Psoas muscle (tissue), 7 donors: ENCODE measurements at regions not wholly inside any gene's neighbourhood (a gene's known extent, or its start where the extent isn't known, plus 50 kb on each side); places are given as distances from the start of the nearest gene placed in this dataset.

Experiments
- ATAC-seq, 4 donors: fragments of 200-7000 bp; cut with Tn5 transposase; one replicate each; pipeline ENCODE4 v1.9.1; 2020; ENCODE audit warnings: moderate library complexity in 3 of 4, mild to moderate bottlenecking in 2 of 4
- DNase-seq, 2 donors: peaks; one replicate each; pipeline ENCODE4 v3.0.0-alpha.2; 2020
- H3K27ac ChIP-seq: fragments of 200-600 bp; one replicate; pipeline ENCODE4 v1.8.0; 2022
- H3K27me3 ChIP-seq, 3 donors: fragments of 200-600 bp in 1 of 3; one replicate each; pipeline versions ENCODE4 v1.6.1 to v1.8.0; 2013 to 2022; ENCODE audit warnings: low read length in 2 of 3, mild to moderate bottlenecking in 2 of 3, moderate library complexity in 1 of 3; ENCODE audit not compliant: insufficient read depth in 3 of 3
- H3K36me3 ChIP-seq, 2 donors: fragments of 200-600 bp in 1 of 2; one replicate each; pipeline versions ENCODE4 v1.6.1 to v1.8.0; 2013 to 2022; ENCODE audit warnings: low read depth in 1 of 2, mild to moderate bottlenecking in 1 of 2, moderate library complexity in 1 of 2; ENCODE audit not compliant: insufficient read depth in 1 of 2
- H3K4me1 ChIP-seq: fragments of 200-600 bp; one replicate; pipeline ENCODE4 v1.8.0; 2022
- H3K4me3 ChIP-seq: fragments of 200-600 bp; one replicate; pipeline ENCODE4 v1.8.0; 2022; ENCODE audit warnings: mild to moderate bottlenecking
- H3K9me3 ChIP-seq: fragments of 200-600 bp; one replicate; pipeline ENCODE4 v1.8.0; 2022
- CTCF ChIP-seq: fragments of 200-600 bp; IDR thresholded peaks from one replicate; pipeline ENCODE4 v1.8.0; 2022; ENCODE audit warnings: antibody characterized with exemption
- WGBS, 3 donors: extraction: QIAGEN DNeasy Blood & Tissue Kit; methylation state at CpG; one replicate each; pipeline versions ENCODE4 v1.1.6 to v1.1.7; 2013; 5-methylcytosine and 5-hydroxymethylcytosine counted together
- intact Hi-C, 2 donors: fragments of 100-400 bp; cut with DNase I; formaldehyde crosslinking; loops; one replicate each; pipeline versions ENCODE4 v1.11.0 to v1.14.2; 2022
- donor health status: healthy with polysubstance abuse.
- donor health status: DM: no; HTN: no; CAD: no; lungs with moderate emphysema.
- donor health status: Bipolar disorder and iron deficiency.
- donor health status: healthy.
- donor health status: DM: yes; HTN: yes; CAD: no.
- donor health status: DM: no; HTN: no; CAD: no.
- donor health status: DM: yes; HTN: yes; CAD: no.

GRCh38 chr4:31979988-31980387 is 1259.8 kb downstream of the PCDH7 start:
- no peaks in the 10 kb centered on the region for H3K9me3 ChIP-seq
- H3K27me3 ChIP-seq: no peaks in the 10 kb centered on the region
- no peak for TF ChIP-seq CTCF
- intact Hi-C loops: no loop called here
- no peaks in the 10 kb centered on the region for H3K36me3 ChIP-seq
- DNase-seq (no peak), ATAC-seq (no peak)
- H3K4me3 ChIP-seq: no peak overlapping the region
- H3K4me1 ChIP-seq: no peaks in the 10 kb centered on the region
- H3K27ac ChIP-seq: no peak overlapping the region
- WGBS, 3 donors: 81 to 91% (median 82%) methylated on average over 2 of the region's 2 CpGs

- no peak overlapping the region for H3K27ac ChIP-seq
- WGBS, 3 donors: 96 to 97% (median 96%) methylated on average over 1 of the region's 1 CpG
- ATAC-seq (no peak), DNase-seq (no peak)
- no peaks in the 10 kb centered on the region for H3K9me3 ChIP-seq
- no peak for TF ChIP-seq CTCF
- H3K36me3 ChIP-seq: no peaks in the 10 kb centered on the region
- no peaks in the 10 kb centered on the region for H3K4me1 ChIP-seq
- intact Hi-C loops: no loop called here
- H3K4me3 ChIP-seq: no peak overlapping the region
- no peaks in the 10 kb centered on the region for H3K27me3 ChIP-seq
Measured at GRCh38 chr4:31983246-31983645, 1263.1 kb downstream of the PCDH7 start.

GRCh38 chr4:31983677-31984076 is 1263.5 kb downstream of the PCDH7 start:
- no peaks in the 10 kb centered on the region for H3K9me3 ChIP-seq
- H3K27me3 ChIP-seq: no peaks in the 10 kb centered on the region
- no peaks in the 10 kb centered on the region for H3K4me1 ChIP-seq
- H3K4me3 ChIP-seq: no peak overlapping the region
- no peaks in the 10 kb centered on the region for H3K36me3 ChIP-seq
- DNase-seq: no peak
- no peak for TF ChIP-seq CTCF
- intact Hi-C loops: no loop called here
- ATAC-seq: no peak
- H3K27ac ChIP-seq: no peak overlapping the region

GRCh38 chr4:31984872-31985271 is 1264.7 kb downstream of the PCDH7 start:
- no peak for TF ChIP-seq CTCF
- intact Hi-C loops: no loop called here

GRCh38 chr4:31995943-31996901 is 1276.1 kb downstream of the PCDH7 start:
- TF ChIP-seq CTCF: no peak
- intact Hi-C loops: no loop called here
- WGBS, 3 donors: 81 to 95% (median 89%) methylated on average over 47 to 55 of the region's 55 CpGs
- Histone ChIP-seq H3K27me3 (no peaks in the 10 kb centered on the region), H3K27ac (no peak overlapping the region), H3K36me3 (no peaks in the 10 kb centered on the region), H3K4me3 (no peak overlapping the region), H3K4me1 (no peaks in the 10 kb centered on the region), H3K9me3 (no peaks in the 10 kb centered on the region)
- DNase-seq (no peak), ATAC-seq (no peak)

More at GRCh38 chr4:31984872-31985271, 1264.7 kb downstream of the PCDH7 start:
- H3K36me3 ChIP-seq: no peaks in the 10 kb centered on the region
- H3K27ac ChIP-seq: no peak overlapping the region
- no peak overlapping the region for H3K4me3 ChIP-seq
- DNase-seq: no peak
- no peak for ATAC-seq
- no peaks in the 10 kb centered on the region for H3K4me1 ChIP-seq
- no peaks in the 10 kb centered on the region for H3K9me3 ChIP-seq
- no peaks in the 10 kb centered on the region for H3K27me3 ChIP-seq
- 85 to 92% (median 92%) methylated on average over 2 of the region's 2 CpGs for WGBS, 3 donors
